ENCODE measurements at regions not wholly inside any gene's neighbourhood (a gene's known extent, or its start where the extent isn't known, plus 50 kb on each side); places are given as distances from the start of the nearest gene placed in this dataset.

- ChIA-PET POLR2A (no interaction called here), CTCF (no interaction called here)
- H3K9me3 Mint-ChIP-seq = no peaks in the 10 kb centered on the region
- H3K4me3 Mint-ChIP-seq = no peak overlapping the region
- no peaks in the 10 kb centered on the region for H3K36me3 Mint-ChIP-seq (ENCODE audit: low read depth)
- H3K4me1 Mint-ChIP-seq = no peaks in the 10 kb centered on the region
- no peaks in the 10 kb centered on the region for H3K27me3 Mint-ChIP-seq
- no peak for DNase-seq
- H3K27ac Mint-ChIP-seq = no peak overlapping the region
These were observed 456.7 kb upstream of the HS6ST1 start for GRCh38 chr2:128775217-128775913.

- H3K9me3 Mint-ChIP-seq = no peaks in the 10 kb centered on the region
- CTCF ChIA-PET = no interaction called here
- no peaks in the 10 kb centered on the region for H3K4me1 Mint-ChIP-seq
- no peaks in the 10 kb centered on the region for H3K36me3 Mint-ChIP-seq (ENCODE audit: low read depth)
- no peaks in the 10 kb centered on the region for H3K27me3 Mint-ChIP-seq
- H3K27ac Mint-ChIP-seq = no peak overlapping the region
- DNase-seq = no peak
- POLR2A ChIA-PET = no interaction called here
- H3K4me3 Mint-ChIP-seq = no peak overlapping the region
These were observed 457.2 kb upstream of the HS6ST1 start for GRCh38 chr2:128775914-128776285.

- H3K4me3 Mint-ChIP-seq = no peak overlapping the region
- no peaks in the 10 kb centered on the region for H3K36me3 Mint-ChIP-seq (ENCODE audit: low read depth)
- no peaks in the 10 kb centered on the region for H3K27me3 Mint-ChIP-seq
- H3K27ac Mint-ChIP-seq = no peak overlapping the region
- H3K9me3 Mint-ChIP-seq = no peaks in the 10 kb centered on the region
- CTCF ChIA-PET = no interaction called here
- H3K4me1 Mint-ChIP-seq = no peaks in the 10 kb centered on the region
- POLR2A ChIA-PET = no interaction called here
- no peak for DNase-seq
These were observed 458.0 kb upstream of the HS6ST1 start for GRCh38 chr2:128776461-128777195.

GRCh38 chr2:128777196-128778035 lies 458.7 kb upstream of the HS6ST1 start:
- DNase-seq = no peak
- ChIA-PET POLR2A (no interaction called here), CTCF (no interaction called here)
- Mint-ChIP-seq H3K27ac (no peak overlapping the region), H3K4me1 (no peaks in the 10 kb centered on the region), H3K9me3 (no peaks in the 10 kb centered on the region), H3K27me3 (no peaks in the 10 kb centered on the region), H3K36me3 (ENCODE audit: low read depth) (no peaks in the 10 kb centered on the region), H3K4me3 (no peak overlapping the region)

GRCh38 chr2:128778843-128779242 lies 460.2 kb upstream of the HS6ST1 start:
- Mint-ChIP-seq H3K27ac (no peak overlapping the region), H3K4me1 (no peaks in the 10 kb centered on the region), H3K27me3 (no peaks in the 10 kb centered on the region), H3K36me3 (ENCODE audit: low read depth) (no peaks in the 10 kb centered on the region), H3K4me3 (no peak overlapping the region), H3K9me3 (no peaks in the 10 kb centered on the region)
- CTCF ChIA-PET = no interaction called here
- no peak for DNase-seq
- POLR2A ChIA-PET = no interaction called here

- Mint-ChIP-seq H3K27me3 (no peaks in the 10 kb centered on the region), H3K4me3 (no peak overlapping the region), H3K36me3 (ENCODE audit: low read depth) (no peaks in the 10 kb centered on the region), H3K4me1 (no peaks in the 10 kb centered on the region), H3K9me3 (no peaks in the 10 kb centered on the region), H3K27ac (no peak overlapping the region)
- CTCF ChIA-PET = no interaction called here
- POLR2A ChIA-PET = no interaction called here
- DNase-seq = no peak
These were observed 460.8 kb upstream of the HS6ST1 start for GRCh38 chr2:128779301-128780095.

- POLR2A ChIA-PET = no interaction called here
- DNase-seq = no peak
- Mint-ChIP-seq H3K4me3 (no peak overlapping the region), H3K27me3 (no peaks in the 10 kb centered on the region), H3K27ac (no peak overlapping the region), H3K9me3 (no peaks in the 10 kb centered on the region), H3K36me3 (ENCODE audit: low read depth) (no peaks in the 10 kb centered on the region), H3K4me1 (no peaks in the 10 kb centered on the region)
- CTCF ChIA-PET = no interaction called here
These were observed 461.9 kb upstream of the HS6ST1 start for GRCh38 chr2:128780434-128781080.

- no peak for DNase-seq
- Mint-ChIP-seq H3K27ac (no peak overlapping the region), H3K27me3 (no peaks in the 10 kb centered on the region), H3K9me3 (no peaks in the 10 kb centered on the region), H3K4me3 (no peak overlapping the region), H3K36me3 (ENCODE audit: low read depth) (no peaks in the 10 kb centered on the region), H3K4me1 (no peaks in the 10 kb centered on the region)
- CTCF ChIA-PET = no interaction called here
- POLR2A ChIA-PET = no interaction called here
These were observed 462.5 kb upstream of the HS6ST1 start for GRCh38 chr2:128781166-128781565.

- POLR2A ChIA-PET = no interaction called here
- Mint-ChIP-seq H3K4me3 (no peak overlapping the region), H3K9me3 (no peaks in the 10 kb centered on the region), H3K4me1 (no peaks in the 10 kb centered on the region), H3K27me3 (no peaks in the 10 kb centered on the region), H3K27ac (no peak overlapping the region), H3K36me3 (ENCODE audit: low read depth) (no peaks in the 10 kb centered on the region)
- peak; percentile 2 for DNase-seq
- CTCF ChIA-PET = no interaction called here
These were observed 463.1 kb upstream of the HS6ST1 start for GRCh38 chr2:128781585-128782385.

GRCh38 chr2:128782411-128783192 lies 463.9 kb upstream of the HS6ST1 start:
- POLR2A ChIA-PET = no interaction called here

GRCh38 chr2:128783193-128783671 lies 464.6 kb upstream of the HS6ST1 start:
- no peaks in the 10 kb centered on the region for H3K36me3 Mint-ChIP-seq (ENCODE audit: low read depth)
- H3K27ac Mint-ChIP-seq = no peak overlapping the region
- ChIA-PET POLR2A (no interaction called here), CTCF (no interaction called here)
- no peaks in the 10 kb centered on the region for H3K27me3 Mint-ChIP-seq
- DNase-seq = peak; percentile 0
- no peaks in the 10 kb centered on the region for H3K4me1 Mint-ChIP-seq
- H3K9me3 Mint-ChIP-seq = peaks cover 1% of the 10 kb centered on the region
- H3K4me3 Mint-ChIP-seq = no peak overlapping the region

More at GRCh38 chr2:128782411-128783192, 463.9 kb upstream of the HS6ST1 start:
- Mint-ChIP-seq H3K4me3 (no peak overlapping the region), H3K27ac (no peak overlapping the region), H3K36me3 (ENCODE audit: low read depth) (no peaks in the 10 kb centered on the region), H3K9me3 (no peaks in the 10 kb centered on the region), H3K4me1 (no peaks in the 10 kb centered on the region), H3K27me3 (no peaks in the 10 kb centered on the region)
- peak; percentile 2 for DNase-seq
- CTCF ChIA-PET = no interaction called here
